Panc1 (cell line): ENCODE measurements at regions not wholly inside any gene's neighbourhood (a gene's known extent, or its start where the extent isn't known, plus 50 kb on each side); places are given as distances from the start of the nearest gene placed in this dataset.

Experiments used
- ATAC-seq: fragments of 200-7000 bp; cut with Tn5 transposase; 2 replicates; pipeline ENCODE4 v1.9.1; 2020; ENCODE audit warnings: mild to moderate bottlenecking, moderate library complexity
- BruUV-seq: library from RNA; stranded (reverse); fragments of 400-500 nt; replicated peaks from 2 replicates; lab custom pipeline; 2021; lab: Mats Ljungman, UMichigan
- CTCF ChIA-PET: fragments of 300-600 bp; sonication (Branson Sonifier 250); formaldehyde crosslinking; loops from one replicate; lab custom pipeline; 2022; ENCODE audit warnings: antibody characterized with exemption; lab: Charles Lee
- POLR2A ChIA-PET: fragments of 300-600 bp; sonication (Branson Sonifier 250); formaldehyde crosslinking; loops from one replicate; lab custom pipeline; 2022; ENCODE audit warnings: antibody characterized with exemption; lab: Charles Lee
- DNase-seq: peaks from one replicate; pipeline ENCODE4 v3.0.0-alpha.2; 2010; ENCODE audit warnings: low read depth, low spot score
- H3K27ac ChIP-seq: 2 replicates; pipeline ENCODE4 v1.5.1; 2011; ENCODE audit warnings: mild to moderate bottlenecking, low read length, inconsistent platforms
- H3K27me3 ChIP-seq: fragments of 200-500 bp; sonication (Bioruptor generic); 2 replicates; pipeline ENCODE4 v1.6.0; 2014; ENCODE audit warnings: low read length, inconsistent platforms; ENCODE audit not compliant: control insufficient read depth, insufficient read depth
- H3K36me3 ChIP-seq: fragments of 200-500 bp; sonication (Bioruptor generic); 2 replicates; pipeline ENCODE4 v1.5.1; 2014; ENCODE audit warnings: inconsistent platforms, mild to moderate bottlenecking, low read length, moderate library complexity; ENCODE audit not compliant: control insufficient read depth, insufficient read depth
- H3K4me1 ChIP-seq: 2 replicates; pipeline ENCODE4 v1.5.1; 2011; ENCODE audit warnings: inconsistent platforms, mild to moderate bottlenecking, low read length, moderate library complexity; ENCODE audit not compliant: control insufficient read depth, insufficient read depth
- H3K4me3 ChIP-seq, 2 experiments: 2 replicates each; pipeline ENCODE4 v1.5.1; 2011 to 2012; ENCODE audit warnings: low read depth in 2 of 2, low read length in 2 of 2, mild to moderate bottlenecking in 2 of 2, inconsistent platforms in 1 of 2, moderate library complexity in 1 of 2
- H3K9me3 ChIP-seq: fragments of 200-500 bp; sonication (Bioruptor generic); 2 replicates; pipeline ENCODE4 v1.5.1; 2014; ENCODE audit warnings: low read depth, mild to moderate bottlenecking, inconsistent platforms, low read length, moderate library complexity; ENCODE audit not compliant: control insufficient read depth, insufficient read depth
- POLR2AphosphoS5 ChIP-seq: IDR thresholded peaks from 2 replicates; pipeline ENCODE4 v1.6.1; 2012; ENCODE audit warnings: mild to moderate bottlenecking, low read depth, low read length, moderate library complexity
- SIN3A ChIP-seq: IDR thresholded peaks from 2 replicates; pipeline ENCODE4 v1.6.1; 2012; ENCODE audit warnings: low read depth, mild to moderate bottlenecking, low read length, moderate library complexity, borderline replicate concordance; ENCODE audit not compliant: insufficient read depth
- TCF7L2 ChIP-seq: IDR thresholded peaks from 2 replicates; pipeline ENCODE4 v1.6.1; 2011; ENCODE audit warnings: mild to moderate bottlenecking, low read depth, low read length, inconsistent platforms
- in situ Hi-C: cut with HindIII; loops from 2 replicates; pipeline ENCODE4 v1.10.0; 2016; ENCODE audit warnings: low sequenced_read_pairs, low pct_unique_long_range_greater_than_20kb
- intact Hi-C: fragments of 100-400 bp; cut with micrococcal nuclease; formaldehyde crosslinking; loops from one replicate; pipeline ENCODE4 v1.10.0; 2022; ENCODE audit not compliant: unreplicated experiment
- TF ChIP-seq, protein P1 (sequence below): fragments of 450-650 bp; IDR thresholded peaks from 2 replicates; pipeline ENCODE4 v1.5.1; 2017; ENCODE audit warnings: mild to moderate bottlenecking
- TF ChIP-seq, protein P2 (sequence below), 2 experiments: IDR thresholded peaks; 2 replicates each; pipeline ENCODE4 v1.6.1; 2011 to 2012; ENCODE audit warnings: low read depth in 2 of 2, control low read depth in 1 of 2, low read length in 1 of 2, mild to moderate bottlenecking in 1 of 2, moderate library complexity in 1 of 2; ENCODE audit not compliant: insufficient read depth in 1 of 2

DNA sequence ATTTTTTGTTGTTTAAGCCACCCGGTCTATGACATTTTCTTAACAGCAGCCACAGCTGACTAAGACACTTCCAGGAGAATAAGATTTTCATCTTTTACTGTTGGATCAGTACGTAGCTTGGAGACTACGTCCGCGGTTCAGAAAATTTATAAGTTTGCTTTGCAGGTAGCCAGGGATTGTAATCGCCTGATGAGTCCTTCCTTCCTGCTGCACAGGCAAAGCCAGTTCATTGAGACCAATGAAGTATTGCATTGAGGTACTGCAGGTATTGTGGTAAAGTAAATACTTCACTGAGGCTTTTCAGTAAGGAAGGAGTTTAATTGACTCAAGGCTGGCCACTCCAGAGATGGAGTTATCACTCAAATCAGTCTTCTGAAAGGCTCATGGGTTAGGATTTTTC is 269.4 kb upstream of the ELAC2 start:
- POLR2A ChIA-PET = no interaction called here
- BruUV-seq = no TSS peak
- no peak overlapping the region for H3K4me3 ChIP-seq
- ATAC-seq (no peak), DNase-seq (no peak)
- intact Hi-C loops (no loop called here), in situ Hi-C loops (no loop called here)
- no peaks in the 10 kb centered on the region for H3K9me3 ChIP-seq
- TF ChIP-seq TCF7L2 (no peak), SIN3A (no peak), POLR2AphosphoS5 (no peak)
- TF ChIP-seq, protein P1, sequence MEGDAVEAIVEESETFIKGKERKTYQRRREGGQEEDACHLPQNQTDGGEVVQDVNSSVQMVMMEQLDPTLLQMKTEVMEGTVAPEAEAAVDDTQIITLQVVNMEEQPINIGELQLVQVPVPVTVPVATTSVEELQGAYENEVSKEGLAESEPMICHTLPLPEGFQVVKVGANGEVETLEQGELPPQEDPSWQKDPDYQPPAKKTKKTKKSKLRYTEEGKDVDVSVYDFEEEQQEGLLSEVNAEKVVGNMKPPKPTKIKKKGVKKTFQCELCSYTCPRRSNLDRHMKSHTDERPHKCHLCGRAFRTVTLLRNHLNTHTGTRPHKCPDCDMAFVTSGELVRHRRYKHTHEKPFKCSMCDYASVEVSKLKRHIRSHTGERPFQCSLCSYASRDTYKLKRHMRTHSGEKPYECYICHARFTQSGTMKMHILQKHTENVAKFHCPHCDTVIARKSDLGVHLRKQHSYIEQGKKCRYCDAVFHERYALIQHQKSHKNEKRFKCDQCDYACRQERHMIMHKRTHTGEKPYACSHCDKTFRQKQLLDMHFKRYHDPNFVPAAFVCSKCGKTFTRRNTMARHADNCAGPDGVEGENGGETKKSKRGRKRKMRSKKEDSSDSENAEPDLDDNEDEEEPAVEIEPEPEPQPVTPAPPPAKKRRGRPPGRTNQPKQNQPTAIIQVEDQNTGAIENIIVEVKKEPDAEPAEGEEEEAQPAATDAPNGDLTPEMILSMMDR = no peak
- TF ChIP-seq, protein P2, sequence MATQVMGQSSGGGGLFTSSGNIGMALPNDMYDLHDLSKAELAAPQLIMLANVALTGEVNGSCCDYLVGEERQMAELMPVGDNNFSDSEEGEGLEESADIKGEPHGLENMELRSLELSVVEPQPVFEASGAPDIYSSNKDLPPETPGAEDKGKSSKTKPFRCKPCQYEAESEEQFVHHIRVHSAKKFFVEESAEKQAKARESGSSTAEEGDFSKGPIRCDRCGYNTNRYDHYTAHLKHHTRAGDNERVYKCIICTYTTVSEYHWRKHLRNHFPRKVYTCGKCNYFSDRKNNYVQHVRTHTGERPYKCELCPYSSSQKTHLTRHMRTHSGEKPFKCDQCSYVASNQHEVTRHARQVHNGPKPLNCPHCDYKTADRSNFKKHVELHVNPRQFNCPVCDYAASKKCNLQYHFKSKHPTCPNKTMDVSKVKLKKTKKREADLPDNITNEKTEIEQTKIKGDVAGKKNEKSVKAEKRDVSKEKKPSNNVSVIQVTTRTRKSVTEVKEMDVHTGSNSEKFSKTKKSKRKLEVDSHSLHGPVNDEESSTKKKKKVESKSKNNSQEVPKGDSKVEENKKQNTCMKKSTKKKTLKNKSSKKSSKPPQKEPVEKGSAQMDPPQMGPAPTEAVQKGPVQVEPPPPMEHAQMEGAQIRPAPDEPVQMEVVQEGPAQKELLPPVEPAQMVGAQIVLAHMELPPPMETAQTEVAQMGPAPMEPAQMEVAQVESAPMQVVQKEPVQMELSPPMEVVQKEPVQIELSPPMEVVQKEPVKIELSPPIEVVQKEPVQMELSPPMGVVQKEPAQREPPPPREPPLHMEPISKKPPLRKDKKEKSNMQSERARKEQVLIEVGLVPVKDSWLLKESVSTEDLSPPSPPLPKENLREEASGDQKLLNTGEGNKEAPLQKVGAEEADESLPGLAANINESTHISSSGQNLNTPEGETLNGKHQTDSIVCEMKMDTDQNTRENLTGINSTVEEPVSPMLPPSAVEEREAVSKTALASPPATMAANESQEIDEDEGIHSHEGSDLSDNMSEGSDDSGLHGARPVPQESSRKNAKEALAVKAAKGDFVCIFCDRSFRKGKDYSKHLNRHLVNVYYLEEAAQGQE (IDR thresholded peaks at IDR 0.05; ENCODE audit: insufficient read depth in 1 of 2, low read depth in 2 of 2, low read length in 1 of 2) = no peak
- no peaks in the 10 kb centered on the region for H3K27me3 ChIP-seq
- H3K36me3 ChIP-seq = no peaks in the 10 kb centered on the region
- H3K4me1 ChIP-seq = no peaks in the 10 kb centered on the region
- CTCF ChIA-PET = no interaction called here
- no peak overlapping the region for H3K27ac ChIP-seq

DNA sequence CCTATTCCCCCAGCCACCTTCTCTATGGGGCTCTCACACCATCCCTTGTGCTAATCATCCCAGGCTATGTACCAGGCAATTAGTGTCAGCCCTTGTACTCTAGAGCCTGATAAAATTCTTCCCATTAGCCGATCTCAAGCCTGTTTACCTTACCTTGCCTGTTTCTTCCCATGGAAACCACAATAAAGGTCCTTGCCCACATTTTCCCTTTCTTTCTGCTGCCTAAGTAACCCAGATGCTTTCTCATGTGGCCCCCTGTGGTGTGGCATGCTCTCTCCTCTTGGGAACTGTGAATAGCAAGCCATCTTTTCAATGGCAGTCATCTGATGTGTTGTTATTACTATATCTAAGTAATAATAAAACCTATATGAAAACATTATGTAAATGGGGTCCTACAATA is 265.8 kb upstream of the ELAC2 start:
- no peak overlapping the region for H3K4me3 ChIP-seq
- no peak overlapping the region for H3K27ac ChIP-seq
- CTCF ChIA-PET = no interaction called here
- TF ChIP-seq POLR2AphosphoS5 = no peak
- TF ChIP-seq, protein P2 (IDR thresholded peaks at IDR 0.05; ENCODE audit: insufficient read depth in 1 of 2, low read depth in 2 of 2, low read length in 1 of 2) = no peak
- TF ChIP-seq, protein P1 = no peak
- no peak for TF ChIP-seq TCF7L2
- no peak for TF ChIP-seq SIN3A
- no peak for ATAC-seq
- POLR2A ChIA-PET = no interaction called here
- DNase-seq = no peak
- BruUV-seq = no TSS peak
- in situ Hi-C loops (no loop called here), intact Hi-C loops (no loop called here)
- no peaks in the 10 kb centered on the region for H3K27me3 ChIP-seq
- H3K4me1 ChIP-seq = no peaks in the 10 kb centered on the region
- no peaks in the 10 kb centered on the region for H3K9me3 ChIP-seq
- no peaks in the 10 kb centered on the region for H3K36me3 ChIP-seq
